H1 (cell line): ENCODE measurements at regions not wholly inside any gene's neighbourhood (a gene's known extent, or its start where the extent isn't known, plus 50 kb on each side); places are given as distances from the start of the nearest gene placed in this dataset.

ENCODE experiments used
- ATF2 ChIP-seq: IDR thresholded peaks from 2 replicates; pipeline ENCODE4 v1.6.1; 2012; ENCODE audit warnings: low read length, inconsistent platforms
- CBX8 ChIP-seq: fragments of 300-800, 300-1000 bp; sonication (generic); IDR thresholded peaks from 2 replicates; pipeline ENCODE4 v1.7.1; 2016; ENCODE audit warnings: low read depth, low read length, borderline replicate concordance
- CTCF ChIP-seq, 3 experiments: IDR thresholded peaks; 1 replicate in 2 of 3; 2 replicates in 1 of 3; pipeline versions ENCODE4 v1.5.1 to v1.6.1; 2011; ENCODE audit warnings: low read length in 3 of 3, mild to moderate bottlenecking in 3 of 3, inconsistent platforms in 2 of 3, low read depth in 1 of 3, moderate library complexity in 1 of 3; ENCODE audit not compliant: insufficient read depth in 1 of 3; ENCODE audit errors: control extremely low read depth in 1 of 3
- NANOG ChIP-seq: IDR thresholded peaks from 2 replicates; pipeline ENCODE4 v1.6.1; 2011; ENCODE audit warnings: low read length, low read depth, mild to moderate bottlenecking, inconsistent platforms; ENCODE audit not compliant: insufficient read depth, poor library complexity, severe bottlenecking
- SP2 ChIP-seq: IDR thresholded peaks from 2 replicates; pipeline ENCODE4 v1.6.1; 2012; ENCODE audit warnings: mild to moderate bottlenecking, low read length, inconsistent platforms

DNA sequence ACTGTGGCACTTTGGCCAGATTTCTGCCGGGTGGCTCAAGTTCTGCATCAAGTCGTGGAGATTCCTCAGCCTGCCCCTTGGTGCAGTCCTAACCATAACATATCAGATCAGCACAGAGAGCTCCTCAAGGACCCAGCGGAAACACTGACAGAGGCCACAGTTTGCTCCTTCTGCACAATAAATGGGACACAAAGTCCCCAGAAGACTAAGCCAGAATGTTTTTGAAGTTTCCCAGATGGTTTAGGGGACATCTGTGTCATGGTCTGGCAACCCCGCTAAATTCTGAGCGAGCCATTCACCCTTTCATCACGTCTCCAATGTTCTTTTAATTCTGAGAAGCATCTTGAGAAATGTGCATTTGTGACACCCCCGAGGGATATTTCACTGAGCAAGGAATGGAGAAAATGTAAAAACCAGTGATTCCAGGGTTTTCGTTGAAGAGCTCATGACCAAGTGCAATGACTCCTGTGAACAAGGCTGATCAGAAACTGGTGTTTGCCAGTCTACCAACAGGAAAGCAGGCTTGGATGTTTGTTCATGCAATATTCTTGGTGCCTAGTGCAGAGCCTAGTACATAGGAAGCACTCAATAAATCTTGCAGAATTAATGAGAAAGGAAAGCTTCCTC lies 64.8 kb upstream of the LMCD1 start (continued):
- no peak for TF ChIP-seq ATF2
- no peak for TF ChIP-seq CBX8
- no peak for TF ChIP-seq CTCF (IDR thresholded peaks at IDR 0.05; ENCODE audit: control extremely low read depth in 1 of 3, insufficient read depth in 1 of 3, low read depth in 1 of 3, low read length in 3 of 3)
- no peak for TF ChIP-seq SP2
- TF ChIP-seq NANOG: no peak
